ENCODE measurements at regions not wholly inside any gene's neighbourhood (a gene's known extent, or its start where the extent isn't known, plus 50 kb on each side); places are given as distances from the start of the nearest gene placed in this dataset.
"Not testable (repeated sequence)": the region's sequence is repeated elsewhere in the genome, so short reads cannot be mapped to it uniquely, and the experiment has no call there.

DNA sequence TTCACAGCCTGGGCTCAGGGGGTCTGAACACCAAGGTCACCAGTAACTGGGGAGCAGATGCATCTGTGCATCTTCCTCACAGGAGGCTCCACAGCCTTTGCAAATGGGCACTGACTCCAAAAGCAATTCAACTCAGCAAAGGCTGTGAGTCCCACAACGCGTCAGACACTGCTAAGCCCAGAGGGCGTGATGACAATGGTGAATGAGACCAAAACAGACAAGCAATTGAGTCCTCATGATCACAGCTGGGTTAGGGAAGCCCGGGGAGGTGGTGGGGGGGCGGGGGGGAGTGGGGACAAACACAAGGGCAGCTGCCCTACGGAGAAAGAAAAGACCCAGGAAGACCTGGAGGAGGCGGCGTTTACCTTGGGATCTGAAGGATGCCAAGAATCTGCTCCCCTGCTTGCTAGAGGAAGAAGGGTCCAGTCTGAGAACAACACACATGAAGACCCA is 61.6 kb upstream of the RNF32 start:
- TF ChIP-seq, protein P1, sequence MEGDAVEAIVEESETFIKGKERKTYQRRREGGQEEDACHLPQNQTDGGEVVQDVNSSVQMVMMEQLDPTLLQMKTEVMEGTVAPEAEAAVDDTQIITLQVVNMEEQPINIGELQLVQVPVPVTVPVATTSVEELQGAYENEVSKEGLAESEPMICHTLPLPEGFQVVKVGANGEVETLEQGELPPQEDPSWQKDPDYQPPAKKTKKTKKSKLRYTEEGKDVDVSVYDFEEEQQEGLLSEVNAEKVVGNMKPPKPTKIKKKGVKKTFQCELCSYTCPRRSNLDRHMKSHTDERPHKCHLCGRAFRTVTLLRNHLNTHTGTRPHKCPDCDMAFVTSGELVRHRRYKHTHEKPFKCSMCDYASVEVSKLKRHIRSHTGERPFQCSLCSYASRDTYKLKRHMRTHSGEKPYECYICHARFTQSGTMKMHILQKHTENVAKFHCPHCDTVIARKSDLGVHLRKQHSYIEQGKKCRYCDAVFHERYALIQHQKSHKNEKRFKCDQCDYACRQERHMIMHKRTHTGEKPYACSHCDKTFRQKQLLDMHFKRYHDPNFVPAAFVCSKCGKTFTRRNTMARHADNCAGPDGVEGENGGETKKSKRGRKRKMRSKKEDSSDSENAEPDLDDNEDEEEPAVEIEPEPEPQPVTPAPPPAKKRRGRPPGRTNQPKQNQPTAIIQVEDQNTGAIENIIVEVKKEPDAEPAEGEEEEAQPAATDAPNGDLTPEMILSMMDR (IDR thresholded peaks at IDR 0.05; ENCODE audit: insufficient read depth, low read depth, low read length), result no peak
- DNase-seq (ENCODE audit: low read depth), result no peak
- no peak overlapping the region for H3K4me3 ChIP-seq (ENCODE audit: low read depth, low read length)

DNA sequence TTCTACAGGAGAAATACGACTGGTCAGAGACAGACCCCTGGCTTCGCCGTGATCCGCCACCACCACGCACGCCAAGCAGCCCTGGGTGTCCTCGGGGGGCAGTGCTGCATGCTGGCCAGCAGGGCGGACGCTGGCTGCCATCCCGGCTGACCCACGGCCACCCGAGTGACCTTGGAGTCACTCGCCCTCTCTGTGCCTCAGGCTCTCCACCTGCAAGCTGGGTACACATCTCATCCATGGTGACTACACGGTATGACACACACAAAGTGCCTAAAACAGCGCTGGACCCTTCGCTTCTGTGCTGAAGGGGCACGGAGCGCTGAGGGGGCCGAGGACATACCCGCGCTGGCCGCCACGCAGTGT is 62.0 kb upstream of the RNF32 start:
- TF ChIP-seq, protein P1 (IDR thresholded peaks at IDR 0.05; ENCODE audit: insufficient read depth, low read depth, low read length), result no peak
- no peak for DNase-seq (ENCODE audit: low read depth)
- H3K4me3 ChIP-seq (ENCODE audit: low read depth, low read length), result no peak overlapping the region

DNA sequence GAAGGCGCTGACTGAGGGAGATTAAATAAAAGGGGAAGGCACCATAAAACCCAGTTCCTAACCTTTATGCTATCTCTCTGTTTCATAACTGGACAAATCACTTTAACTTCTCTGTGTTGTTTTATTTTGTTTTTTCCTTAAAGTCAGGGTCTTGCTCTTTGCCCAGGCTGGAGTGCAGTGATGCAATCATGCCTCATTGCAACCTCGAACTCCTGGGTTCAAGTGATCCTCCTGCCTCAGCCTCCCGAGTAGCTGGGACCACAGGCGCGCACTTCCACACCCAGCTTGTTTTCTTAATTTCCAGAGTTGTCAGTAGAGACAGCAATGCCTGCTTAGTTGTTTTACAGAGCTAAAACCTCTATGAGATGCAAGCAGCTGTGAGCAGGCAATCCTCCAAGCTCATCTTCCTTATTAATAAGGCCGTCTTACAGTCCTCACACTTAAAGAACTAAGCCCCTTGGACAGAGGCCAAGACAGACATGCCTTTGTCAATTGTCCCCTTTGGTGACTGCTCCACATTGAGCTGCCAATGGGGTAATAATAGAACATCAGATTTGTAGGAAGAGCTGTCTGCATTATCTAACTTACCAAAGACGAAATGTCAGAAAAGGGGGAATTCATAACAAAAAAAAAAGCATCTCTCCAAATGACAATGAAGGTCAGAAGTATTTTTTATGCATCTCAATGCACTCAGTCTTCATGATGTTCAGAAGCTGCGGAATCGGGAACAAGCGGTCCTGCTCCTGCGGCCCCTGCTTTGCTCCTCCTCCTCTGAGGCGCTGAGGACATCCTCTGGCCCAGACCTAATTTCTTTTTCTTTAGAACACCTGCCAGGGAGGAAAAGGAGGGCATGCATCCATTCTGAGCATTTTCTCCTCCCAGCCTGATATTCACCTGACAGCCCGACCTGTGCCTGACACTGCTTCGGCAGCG is 62.7 kb upstream of the RNF32 start:
- no peak for DNase-seq (ENCODE audit: low read depth)
- no peak overlapping the region for H3K4me3 ChIP-seq (ENCODE audit: low read depth, low read length)
- TF ChIP-seq, protein P1 (IDR thresholded peaks at IDR 0.05; ENCODE audit: insufficient read depth, low read depth, low read length), result no peak

DNA sequence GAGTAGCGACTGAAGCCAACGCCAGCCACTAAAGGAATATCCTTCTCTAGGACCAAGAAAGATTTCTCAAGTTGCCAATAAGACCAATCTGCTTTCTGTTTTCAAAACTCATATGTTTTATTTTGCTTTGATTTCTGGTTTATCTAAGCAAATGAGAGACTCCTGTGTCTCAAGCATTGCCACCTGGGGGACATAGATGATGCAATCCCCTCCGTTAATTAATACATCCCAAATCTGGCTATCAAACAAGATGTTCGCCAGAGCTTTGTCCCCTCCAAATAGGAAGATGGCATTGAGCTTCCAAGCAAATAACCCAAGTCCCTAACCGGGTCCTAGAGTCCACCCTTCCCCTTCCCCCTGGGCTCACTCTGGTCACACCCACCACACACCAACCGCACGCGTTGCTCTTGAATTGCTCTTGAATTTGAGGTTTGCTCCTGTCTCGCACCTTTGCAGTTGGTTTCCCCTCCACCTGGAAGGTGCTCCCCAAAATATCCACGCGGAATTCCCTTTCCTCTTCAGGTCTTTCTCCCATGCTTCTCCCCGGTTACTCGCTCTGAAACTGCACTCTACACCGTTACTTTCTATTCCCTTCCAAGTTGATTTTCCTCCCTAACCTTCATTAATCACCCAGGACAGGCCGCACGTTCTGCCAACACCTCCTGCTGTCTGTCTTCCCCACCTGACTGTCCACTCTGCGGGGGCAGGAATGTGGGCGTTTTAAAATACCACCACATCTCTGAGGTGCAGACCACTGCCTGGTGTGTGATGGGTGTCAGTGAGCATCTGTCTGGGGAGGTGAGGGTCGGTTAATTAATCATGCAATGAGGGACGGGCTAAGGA is 64.1 kb upstream of the RNF32 start:
- no peak overlapping the region for H3K4me3 ChIP-seq (ENCODE audit: low read depth, low read length)
- no peak for DNase-seq (ENCODE audit: low read depth)
- TF ChIP-seq, protein P1 (IDR thresholded peaks at IDR 0.05; ENCODE audit: insufficient read depth, low read depth, low read length), result no peak

DNA sequence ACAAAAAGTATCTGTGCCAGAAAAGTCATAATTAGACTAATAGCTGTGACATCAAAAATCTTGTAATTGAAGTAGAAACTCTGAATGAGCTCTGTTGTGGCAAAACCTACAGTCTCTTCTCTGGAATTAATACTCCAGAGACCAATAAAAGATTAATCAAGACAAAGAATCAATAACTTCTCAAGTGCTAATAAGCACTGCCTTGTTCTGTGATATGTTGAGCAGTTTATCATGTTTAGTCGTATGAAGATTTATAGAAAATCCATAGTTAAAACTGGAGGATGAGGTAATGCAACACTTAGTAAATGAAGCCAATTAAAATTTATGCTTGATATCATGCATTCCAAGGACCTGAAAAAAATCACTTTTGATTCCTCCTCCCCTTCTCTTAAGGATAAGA is 72.3 kb upstream of the RNF32 start:
- DNase-seq (ENCODE audit: low read depth), result no peak
- TF ChIP-seq, protein P1 (IDR thresholded peaks at IDR 0.05; ENCODE audit: insufficient read depth, low read depth, low read length), result no peak
- H3K4me3 ChIP-seq (ENCODE audit: low read depth, low read length), result no peak overlapping the region

DNA sequence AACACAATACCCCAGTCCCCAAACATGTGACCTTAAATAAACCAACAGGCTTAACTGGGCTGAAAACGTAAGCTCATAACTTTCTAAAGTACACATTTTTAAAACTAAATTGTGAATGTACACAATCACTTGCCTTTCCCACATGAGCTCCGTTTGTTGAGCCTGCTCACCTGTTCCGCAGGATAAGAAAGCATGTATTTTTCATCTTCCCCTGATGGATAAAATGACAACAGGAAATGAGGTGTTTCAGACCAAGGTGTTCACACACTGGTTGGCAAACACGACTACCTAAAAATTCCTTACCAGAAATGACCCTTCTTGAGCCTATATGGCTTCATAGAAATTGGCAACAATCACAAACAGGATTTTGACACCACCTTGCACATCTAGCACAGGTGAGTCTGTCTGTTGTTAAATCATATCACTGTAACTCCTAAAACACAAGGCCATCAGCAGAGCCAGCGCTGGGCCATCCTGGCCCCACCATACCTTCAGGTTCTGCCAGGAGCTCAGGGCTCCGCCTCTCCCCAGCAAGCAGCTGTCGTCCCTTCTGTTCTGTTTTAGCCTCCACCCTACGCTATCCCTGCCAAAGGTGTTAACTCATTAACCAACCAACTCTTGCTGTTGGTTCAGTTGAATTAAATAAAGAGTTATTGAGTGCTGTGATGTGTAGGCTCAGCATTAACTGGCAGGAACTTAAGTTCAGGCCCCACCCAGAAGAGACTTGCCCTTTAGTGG is 73.6 kb upstream of the RNF32 start:
- no peak for DNase-seq (ENCODE audit: low read depth)
- TF ChIP-seq, protein P1 (IDR thresholded peaks at IDR 0.05; ENCODE audit: insufficient read depth, low read depth, low read length), result no peak
- H3K4me3 ChIP-seq (ENCODE audit: low read depth, low read length), result no peak overlapping the region

DNA sequence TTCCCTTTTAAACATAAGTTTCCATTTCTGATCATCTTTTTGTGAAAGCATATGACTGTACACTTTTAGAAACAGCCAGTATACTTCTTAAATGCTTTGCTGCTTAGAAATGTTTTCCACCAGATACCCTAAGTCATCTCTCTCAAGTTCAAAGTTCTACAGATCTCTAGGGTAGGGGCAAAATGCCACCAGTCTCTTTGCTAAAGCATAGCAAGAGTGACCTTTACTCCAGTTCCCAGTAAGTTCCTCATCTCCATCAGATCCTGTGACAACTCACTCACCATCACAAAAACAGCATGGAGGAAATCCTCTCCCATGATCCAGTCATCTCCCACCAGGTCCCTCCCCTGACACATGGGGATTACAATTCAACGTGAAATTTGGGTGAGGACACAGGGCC is 75.6 kb upstream of the RNF32 start:
- not testable (repeated sequence) for DNase-seq (ENCODE audit: low read depth); H3K4me3 ChIP-seq (ENCODE audit: low read depth, low read length)
